ENCODE measurements at regions not wholly inside any gene's neighbourhood (a gene's known extent, or its start where the extent isn't known, plus 50 kb on each side); places are given as distances from the start of the nearest gene placed in this dataset.

DNA sequence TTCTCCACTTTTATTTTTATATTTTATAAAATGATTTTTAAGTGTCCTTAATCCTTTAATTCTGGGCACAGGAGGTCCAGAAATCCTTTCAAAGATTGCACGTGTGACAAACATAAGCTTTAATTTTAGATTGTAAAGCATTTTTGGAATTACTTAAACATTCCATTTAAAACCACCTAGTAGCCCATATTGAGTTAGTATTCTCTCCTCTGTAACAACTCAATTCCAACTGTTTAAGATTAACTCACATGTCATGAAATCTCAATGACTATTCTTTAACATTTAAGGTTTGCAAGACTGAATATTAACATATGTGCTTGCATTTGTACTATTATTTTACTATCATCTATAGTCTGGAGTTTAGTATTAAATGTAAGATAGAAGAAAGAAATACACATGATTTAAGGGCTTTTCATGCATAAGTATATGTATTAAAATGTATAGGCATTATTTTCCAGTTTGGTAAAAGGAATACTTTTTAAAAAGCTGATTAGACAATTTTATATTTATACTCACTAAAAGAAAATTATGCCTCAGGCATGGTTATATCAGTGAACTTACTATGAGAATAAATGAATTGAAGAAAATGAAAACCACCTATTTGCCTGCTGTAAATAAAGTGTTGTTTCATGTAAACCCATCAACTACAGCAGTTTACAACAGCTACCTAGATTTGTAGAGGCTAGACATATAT is 776.9 kb downstream of the SLC6A15 start:
- no peak overlapping the region for H3K4me3 ChIP-seq (ENCODE audit: low read depth, low read length)
- TF ChIP-seq, protein P1, sequence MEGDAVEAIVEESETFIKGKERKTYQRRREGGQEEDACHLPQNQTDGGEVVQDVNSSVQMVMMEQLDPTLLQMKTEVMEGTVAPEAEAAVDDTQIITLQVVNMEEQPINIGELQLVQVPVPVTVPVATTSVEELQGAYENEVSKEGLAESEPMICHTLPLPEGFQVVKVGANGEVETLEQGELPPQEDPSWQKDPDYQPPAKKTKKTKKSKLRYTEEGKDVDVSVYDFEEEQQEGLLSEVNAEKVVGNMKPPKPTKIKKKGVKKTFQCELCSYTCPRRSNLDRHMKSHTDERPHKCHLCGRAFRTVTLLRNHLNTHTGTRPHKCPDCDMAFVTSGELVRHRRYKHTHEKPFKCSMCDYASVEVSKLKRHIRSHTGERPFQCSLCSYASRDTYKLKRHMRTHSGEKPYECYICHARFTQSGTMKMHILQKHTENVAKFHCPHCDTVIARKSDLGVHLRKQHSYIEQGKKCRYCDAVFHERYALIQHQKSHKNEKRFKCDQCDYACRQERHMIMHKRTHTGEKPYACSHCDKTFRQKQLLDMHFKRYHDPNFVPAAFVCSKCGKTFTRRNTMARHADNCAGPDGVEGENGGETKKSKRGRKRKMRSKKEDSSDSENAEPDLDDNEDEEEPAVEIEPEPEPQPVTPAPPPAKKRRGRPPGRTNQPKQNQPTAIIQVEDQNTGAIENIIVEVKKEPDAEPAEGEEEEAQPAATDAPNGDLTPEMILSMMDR (IDR thresholded peaks at IDR 0.05; ENCODE audit: low read depth, low read length, missing control alignments): no peak
- DNase-seq (ENCODE audit: low read depth): no peak

DNA sequence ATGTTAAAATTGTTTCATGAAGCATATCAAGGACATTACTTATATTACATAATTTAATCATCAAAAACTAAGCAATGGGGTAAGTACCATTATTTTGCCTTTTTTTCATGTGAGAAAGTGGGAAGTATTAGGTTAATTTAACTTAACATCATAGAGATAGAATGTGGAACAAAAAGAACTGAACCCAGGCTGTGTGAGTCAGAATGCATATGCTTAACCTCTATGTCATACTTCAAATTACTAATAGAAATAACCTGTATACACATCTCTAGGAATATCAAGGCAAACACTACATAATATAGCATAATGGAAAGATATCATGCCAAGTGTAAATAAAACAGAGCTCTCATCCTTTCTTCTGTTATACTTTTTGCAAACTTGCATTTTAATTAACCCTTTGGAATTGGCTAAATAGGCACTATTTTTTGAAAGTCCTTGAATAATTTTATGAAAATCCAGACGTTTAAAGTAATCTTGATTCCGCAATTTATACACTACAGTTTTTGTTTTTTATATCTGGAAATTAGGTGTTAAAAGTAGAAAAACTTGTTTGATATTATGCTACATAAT is 777.7 kb downstream of the SLC6A15 start:
- TF ChIP-seq, protein P1 (IDR thresholded peaks at IDR 0.05; ENCODE audit: low read depth, low read length, missing control alignments): no peak
- DNase-seq (ENCODE audit: low read depth): no peak
- H3K4me3 ChIP-seq (ENCODE audit: low read depth, low read length): no peak overlapping the region

DNA sequence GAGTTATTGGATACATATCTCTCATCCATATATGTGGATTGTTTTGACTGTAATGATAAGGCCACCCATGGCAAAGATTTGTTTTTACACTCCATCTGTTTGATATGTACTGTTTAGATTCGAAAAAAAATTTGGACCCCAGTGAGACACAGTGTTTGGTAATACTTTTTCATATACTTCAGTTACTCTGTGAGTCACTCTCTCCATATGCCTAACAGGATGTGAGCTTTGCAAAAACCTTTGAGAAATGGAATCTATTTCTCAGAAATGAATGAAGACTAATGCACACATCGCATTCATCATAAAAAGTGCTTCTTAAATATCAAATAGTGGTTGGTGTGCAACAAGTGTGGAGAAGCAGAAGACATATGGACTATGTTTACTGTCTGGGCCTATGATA is 781.5 kb downstream of the SLC6A15 start:
- TF ChIP-seq, protein P1 (IDR thresholded peaks at IDR 0.05; ENCODE audit: low read depth, low read length, missing control alignments): no peak
- no peak for DNase-seq (ENCODE audit: low read depth)
- H3K4me3 ChIP-seq (ENCODE audit: low read depth, low read length): no peak overlapping the region

DNA sequence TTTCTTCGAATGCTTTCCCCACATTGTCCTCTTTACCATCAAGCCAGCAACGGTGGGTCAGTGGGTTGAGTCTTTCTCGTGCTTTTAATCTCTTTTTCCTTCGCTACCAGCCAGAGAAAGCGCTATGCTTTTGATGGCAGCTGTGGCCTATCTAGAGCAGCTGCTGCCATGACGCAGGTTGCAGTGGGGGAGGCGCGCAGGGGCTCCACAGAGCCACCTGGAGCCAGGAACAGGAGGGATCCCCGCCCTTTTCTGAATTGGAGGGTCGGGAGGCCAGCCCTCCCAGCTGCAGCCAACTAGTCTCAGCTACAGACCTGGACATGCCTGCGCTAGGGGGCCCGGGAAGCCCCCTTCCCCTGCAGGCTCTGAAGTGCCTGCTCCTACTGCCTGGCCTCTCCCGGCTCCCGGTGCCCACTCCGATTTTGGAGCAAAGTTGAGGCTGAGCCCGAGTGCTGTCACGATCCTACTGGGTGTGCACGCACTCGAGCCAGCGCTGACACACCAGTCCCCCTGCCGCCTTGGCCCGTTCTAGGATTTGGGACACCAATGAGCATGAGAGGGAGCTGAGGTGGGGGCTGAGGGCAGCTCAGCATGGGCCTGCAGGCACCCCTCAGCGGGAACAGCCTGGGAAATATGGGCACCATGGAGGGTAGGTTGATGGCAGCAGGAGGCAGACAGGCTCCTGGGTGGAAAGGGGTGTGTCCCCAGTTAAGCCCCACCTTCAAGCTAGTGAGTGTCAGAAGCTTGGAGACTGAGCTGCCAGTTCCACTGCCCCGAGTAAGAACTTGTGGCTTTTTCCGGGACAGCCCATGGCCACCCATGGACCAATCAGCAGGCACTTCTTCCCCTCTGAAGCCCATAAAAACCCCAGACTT is 784.2 kb downstream of the SLC6A15 start:
- H3K4me3 ChIP-seq (ENCODE audit: low read depth, low read length): no peak overlapping the region
- TF ChIP-seq, protein P1 (IDR thresholded peaks at IDR 0.05; ENCODE audit: low read depth, low read length, missing control alignments): no peak
- no peak for DNase-seq (ENCODE audit: low read depth)

DNA sequence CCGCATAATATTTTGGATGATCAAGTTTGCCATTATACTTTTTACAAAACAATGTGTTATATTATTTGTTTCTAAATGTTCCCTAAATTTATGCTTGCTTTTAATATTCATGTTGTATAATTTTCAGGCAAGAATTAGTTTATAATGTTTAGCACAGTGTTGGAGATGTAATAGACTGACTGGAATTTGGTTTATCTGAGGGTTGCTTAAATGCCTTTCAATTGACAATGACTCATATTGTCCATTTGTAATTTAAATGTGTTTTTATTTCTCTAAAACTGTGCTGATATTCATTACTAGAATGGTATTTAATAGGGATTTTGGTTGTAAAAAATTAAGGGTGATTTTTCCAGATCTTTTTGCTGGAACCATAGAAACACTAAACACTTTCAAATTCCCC is 788.4 kb downstream of the SLC6A15 start:
- TF ChIP-seq, protein P1 (IDR thresholded peaks at IDR 0.05; ENCODE audit: low read depth, low read length, missing control alignments): no peak
- DNase-seq (ENCODE audit: low read depth): no peak
- no peak overlapping the region for H3K4me3 ChIP-seq (ENCODE audit: low read depth, low read length)

DNA sequence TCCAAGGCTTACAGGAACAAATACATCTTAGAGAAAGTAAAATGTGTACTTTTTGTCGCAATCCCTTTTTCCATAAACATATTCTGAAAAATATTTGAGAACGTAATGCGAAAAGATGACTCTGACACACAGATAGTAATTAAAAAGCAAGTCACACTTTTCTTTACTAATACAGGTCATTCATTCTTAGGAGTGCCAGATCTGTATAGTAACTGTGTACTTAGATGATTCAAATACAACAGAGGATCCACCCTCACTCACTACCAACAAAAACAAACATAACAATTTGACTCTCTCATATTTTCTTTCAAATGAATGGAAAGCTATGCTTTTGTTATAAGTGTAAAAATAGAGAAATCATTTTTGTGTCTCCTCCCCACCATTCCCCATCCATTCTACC is 795.4 kb downstream of the SLC6A15 start:
- TF ChIP-seq, protein P1 (IDR thresholded peaks at IDR 0.05; ENCODE audit: low read depth, low read length, missing control alignments): no peak
- DNase-seq (ENCODE audit: low read depth): no peak
- H3K4me3 ChIP-seq (ENCODE audit: low read depth, low read length): no peak overlapping the region
